GM23338 (cell line): ENCODE measurements at regions not wholly inside any gene's neighbourhood (a gene's known extent, or its start where the extent isn't known, plus 50 kb on each side); places are given as distances from the start of the nearest gene placed in this dataset.

Experiments used
- ATAC-seq: fragments of 200-7000 bp; cut with Tn5 transposase; 3 replicates; pipeline ENCODE4 v1.9.1; 2020
- DNase-seq: peaks from one replicate; pipeline ENCODE4 v3.0.0-alpha.2; 2015; ENCODE audit warnings: low spot score
- H2AFZ ChIP-seq: fragments of 200-600 bp; sonication (generic); 2 replicates; pipeline ENCODE4 v1.8.0; 2016; ENCODE audit warnings: antibody characterized with exemption, mild to moderate bottlenecking, moderate library complexity
- H3F3A ChIP-seq: fragments of 200-600 bp; sonication (generic); replicated peaks from 2 replicates; pipeline ENCODE4 v1.8.0; 2017; ENCODE audit warnings: antibody characterized with exemption, mixed run types, low read depth
- H3K27ac ChIP-seq: fragments of 200-600 bp; sonication (generic); 2 replicates; pipeline ENCODE4 v1.6.1; 2016; ENCODE audit warnings: low read depth
- H3K27me3 ChIP-seq: fragments of 200-600 bp; sonication (generic); 2 replicates; pipeline ENCODE4 v1.8.0; 2016; ENCODE audit warnings: mild to moderate bottlenecking, mixed run types, moderate library complexity; ENCODE audit not compliant: insufficient read depth
- H3K36me3 ChIP-seq: fragments of 200-600 bp; sonication (generic); 2 replicates; pipeline ENCODE4 v1.8.0; 2016; ENCODE audit warnings: mild to moderate bottlenecking; ENCODE audit not compliant: insufficient read depth
- H3K4me1 ChIP-seq: fragments of 200-600 bp; sonication (generic); 2 replicates; pipeline ENCODE4 v1.8.0; 2016; ENCODE audit warnings: mild to moderate bottlenecking, moderate library complexity; ENCODE audit not compliant: insufficient read depth
- H3K4me2 ChIP-seq: fragments of 200-600 bp; sonication (generic); 2 replicates; pipeline ENCODE4 v1.7.1; 2017; ENCODE audit warnings: mixed run types
- H3K4me3 ChIP-seq: fragments of 200-600 bp; sonication (generic); 2 replicates; pipeline ENCODE4 v1.6.1; 2016; ENCODE audit warnings: mixed run types
- H3K79me2 ChIP-seq: fragments of 200-600 bp; sonication (generic); replicated peaks from 2 replicates; pipeline ENCODE4 v1.8.0; 2017; ENCODE audit warnings: mild to moderate bottlenecking; ENCODE audit not compliant: insufficient read depth
- H3K9me2 ChIP-seq: fragments of 200-600 bp; sonication (generic); 2 replicates; pipeline ENCODE4 v1.8.0; 2017; ENCODE audit not compliant: insufficient read depth
- H4K20me1 ChIP-seq: fragments of 200-600 bp; sonication (generic); replicated peaks from 2 replicates; pipeline ENCODE4 v1.8.0; 2017; ENCODE audit warnings: mild to moderate bottlenecking; ENCODE audit not compliant: insufficient read depth
- H3K27ac Mint-ChIP-seq: 2 replicates; pipeline ENCODE4 v1.8.0; 2020; ENCODE audit warnings: inconsistent platforms, mild to moderate bottlenecking, moderate library complexity, mixed read lengths
- H3K27me3 Mint-ChIP-seq: 3 replicates; pipeline ENCODE4 v1.8.0; 2022; ENCODE audit warnings: low read depth, mild to moderate bottlenecking, moderate library complexity, mixed read lengths, inconsistent platforms; ENCODE audit not compliant: insufficient read depth, poor library complexity
- H3K36me3 Mint-ChIP-seq: 3 replicates; pipeline ENCODE4 v1.8.0; 2021; ENCODE audit warnings: low read depth, mild to moderate bottlenecking, inconsistent platforms, moderate library complexity, mixed read lengths
- H3K4me1 Mint-ChIP-seq: 3 replicates; pipeline ENCODE4 v1.8.0; 2020; ENCODE audit warnings: mild to moderate bottlenecking, inconsistent platforms, mixed read lengths
- H3K4me3 Mint-ChIP-seq: 3 replicates; pipeline ENCODE4 v1.8.0; 2021; ENCODE audit warnings: moderate library complexity, mild to moderate bottlenecking, inconsistent platforms, mixed read lengths
- H3K9me3 Mint-ChIP-seq: 3 replicates; pipeline ENCODE4 v1.8.0; 2020; ENCODE audit warnings: moderate library complexity, mild to moderate bottlenecking, inconsistent platforms, mixed read lengths
- CREB1 ChIP-seq: fragments of 250-450 bp; sonication (Bioruptor Pico); IDR thresholded peaks from 2 replicates; pipeline ENCODE4 v1.5.0; 2020; ENCODE audit warnings: low read depth, mild to moderate bottlenecking, moderate library complexity
- EZH2phosphoT487 ChIP-seq: fragments of 200-600 bp; sonication (generic); IDR thresholded peaks from one replicate; pipeline ENCODE4 v1.8.1; 2018; ENCODE audit warnings: antibody characterized with exemption; ENCODE audit not compliant: unreplicated experiment
- JUNB ChIP-seq: IDR thresholded peaks from one replicate; pipeline ENCODE4 v1.6.1; 2016; ENCODE audit warnings: antibody characterized with exemption; ENCODE audit not compliant: unreplicated experiment
- NANOG ChIP-seq: IDR thresholded peaks from 2 replicates; pipeline ENCODE4 v1.6.1; 2016; ENCODE audit warnings: antibody characterized with exemption, borderline replicate concordance
- REST ChIP-seq: IDR thresholded peaks from one replicate; pipeline ENCODE4 v1.6.1; 2018; ENCODE audit warnings: antibody characterized with exemption; ENCODE audit not compliant: unreplicated experiment
- STAT1 ChIP-seq: IDR thresholded peaks from one replicate; pipeline ENCODE4 v1.6.1; 2016; ENCODE audit warnings: antibody characterized with exemption; ENCODE audit not compliant: unreplicated experiment
- ZNF331 ChIP-seq: fragments of 250-450 bp; sonication (Bioruptor Pico); IDR thresholded peaks from 2 replicates; pipeline ENCODE4 v1.5.0; 2020; ENCODE audit warnings: low read depth, mild to moderate bottlenecking, moderate library complexity
- ZNF462 ChIP-seq: fragments of 250-450 bp; sonication (Bioruptor Pico); IDR thresholded peaks from 2 replicates; pipeline ENCODE4 v1.5.0; 2020; ENCODE audit warnings: mild to moderate bottlenecking, moderate library complexity
- TF ChIP-seq, protein P1 (sequence below), 2 experiments: fragments of 200-600 bp in 1 of 2; sonication (generic) in 1 of 2; conservative IDR thresholded peaks; 2 replicates each; pipeline versions ENCODE4 v1.5.1 to v1.6.1; 2016 to 2017; ENCODE audit warnings: antibody characterized with exemption in 2 of 2, low read depth in 2 of 2, mild to moderate bottlenecking in 2 of 2, moderate library complexity in 1 of 2

DNA sequence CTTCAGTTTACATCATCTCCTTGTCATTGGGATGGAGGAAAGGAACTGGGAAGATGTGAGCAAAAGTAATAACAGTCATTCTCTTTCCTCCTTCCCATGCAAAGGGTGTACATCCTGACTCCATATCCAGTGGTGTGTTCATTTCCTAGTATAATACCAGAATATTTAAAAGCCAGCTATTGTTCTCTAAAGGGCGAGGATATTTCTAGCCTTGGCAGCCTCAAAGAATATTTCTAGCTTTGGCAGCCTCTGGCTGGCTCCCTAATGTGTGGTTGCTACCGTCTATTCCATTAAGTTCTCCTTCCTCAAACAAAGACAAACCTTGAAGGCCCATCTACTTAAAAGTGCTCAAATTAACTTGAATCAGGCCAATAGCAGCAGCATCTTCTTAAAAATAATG lies 114.0 kb downstream of the FAM76B start (continued):
- TF ChIP-seq REST: no peak
- no peak for TF ChIP-seq JUNB

DNA sequence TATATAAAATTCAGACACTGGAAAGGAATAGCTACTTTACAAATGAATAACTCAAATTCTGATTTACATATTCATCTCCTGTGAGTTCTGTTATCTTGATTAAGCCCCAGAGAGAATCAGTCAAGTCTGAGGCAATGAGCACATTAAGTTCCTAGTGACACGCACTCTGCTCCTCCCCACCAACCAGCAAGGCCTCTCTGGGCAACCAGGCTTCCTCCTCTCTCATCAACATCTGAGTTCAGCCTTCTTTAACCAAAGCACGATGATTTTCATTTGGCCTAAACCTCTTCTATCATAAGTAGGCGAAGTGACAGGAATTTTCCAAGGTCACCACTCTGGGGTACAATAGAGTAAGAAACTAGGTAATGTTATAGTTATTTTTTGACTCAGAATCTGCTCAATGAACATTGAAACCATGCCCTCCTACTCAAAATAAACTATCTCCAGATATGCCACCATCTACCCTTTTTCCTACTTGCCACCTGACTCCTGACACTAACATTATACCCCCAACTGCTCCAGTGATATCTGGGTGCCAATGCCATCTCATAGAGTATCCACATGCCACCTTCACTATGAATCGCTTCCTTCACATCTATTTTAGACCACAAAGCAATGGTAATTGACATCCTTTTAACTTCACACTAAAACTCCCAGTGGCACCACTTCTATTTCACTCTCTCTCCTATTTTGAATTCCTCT lies 114.8 kb downstream of the FAM76B start:
- no peak overlapping the region for H3K4me3 Mint-ChIP-seq
- no peak for DNase-seq
- Histone ChIP-seq H3F3A (no peaks in the 10 kb centered on the region), H3K4me2 (no peak overlapping the region), H3K27me3 (no peaks in the 10 kb centered on the region), H3K9me2 (no peaks in the 10 kb centered on the region; the same call in 1 of the 2 replicates), H3K4me3 (no peak overlapping the region), H4K20me1 (no peaks in the 10 kb centered on the region), H3K79me2 (no peaks in the 10 kb centered on the region), H3K27ac (no peak overlapping the region), H3K36me3 (no peaks in the 10 kb centered on the region), H2AFZ (no peak overlapping the region), H3K4me1 (peaks cover 4% of the 10 kb centered on the region; the same call in 1 of the 2 replicates)
- H3K27me3 Mint-ChIP-seq: no peaks in the 10 kb centered on the region
- no peaks in the 10 kb centered on the region for H3K36me3 Mint-ChIP-seq
- H3K4me1 Mint-ChIP-seq: peaks cover 14% of the 10 kb centered on the region
- no peak for ATAC-seq
- no peaks in the 10 kb centered on the region for H3K9me3 Mint-ChIP-seq
- H3K27ac Mint-ChIP-seq: no peak overlapping the region
- no peak for TF ChIP-seq EZH2phosphoT487
- no peak for TF ChIP-seq CREB1 (CRISPR knock-in tag)
- TF ChIP-seq NANOG: no peak
- TF ChIP-seq REST: no peak
- TF ChIP-seq STAT1: no peak
- TF ChIP-seq ZNF462 (CRISPR knock-in tag): no peak
- TF ChIP-seq, protein P1, sequence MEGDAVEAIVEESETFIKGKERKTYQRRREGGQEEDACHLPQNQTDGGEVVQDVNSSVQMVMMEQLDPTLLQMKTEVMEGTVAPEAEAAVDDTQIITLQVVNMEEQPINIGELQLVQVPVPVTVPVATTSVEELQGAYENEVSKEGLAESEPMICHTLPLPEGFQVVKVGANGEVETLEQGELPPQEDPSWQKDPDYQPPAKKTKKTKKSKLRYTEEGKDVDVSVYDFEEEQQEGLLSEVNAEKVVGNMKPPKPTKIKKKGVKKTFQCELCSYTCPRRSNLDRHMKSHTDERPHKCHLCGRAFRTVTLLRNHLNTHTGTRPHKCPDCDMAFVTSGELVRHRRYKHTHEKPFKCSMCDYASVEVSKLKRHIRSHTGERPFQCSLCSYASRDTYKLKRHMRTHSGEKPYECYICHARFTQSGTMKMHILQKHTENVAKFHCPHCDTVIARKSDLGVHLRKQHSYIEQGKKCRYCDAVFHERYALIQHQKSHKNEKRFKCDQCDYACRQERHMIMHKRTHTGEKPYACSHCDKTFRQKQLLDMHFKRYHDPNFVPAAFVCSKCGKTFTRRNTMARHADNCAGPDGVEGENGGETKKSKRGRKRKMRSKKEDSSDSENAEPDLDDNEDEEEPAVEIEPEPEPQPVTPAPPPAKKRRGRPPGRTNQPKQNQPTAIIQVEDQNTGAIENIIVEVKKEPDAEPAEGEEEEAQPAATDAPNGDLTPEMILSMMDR (conservative IDR thresholded peaks at IDR 0.05; ENCODE audit: low read depth in 2 of 2): no peak
- no peak for TF ChIP-seq ZNF331 (CRISPR knock-in tag)
- no peak for TF ChIP-seq JUNB
